ENCODE measurements at regions not wholly inside any gene's neighbourhood (a gene's known extent, or its start where the extent isn't known, plus 50 kb on each side); places are given as distances from the start of the nearest gene placed in this dataset.

- TF ChIP-seq CTCF (IDR thresholded peaks at IDR 0.05; ENCODE audit: insufficient read depth, low read length, poor library complexity, severe bottlenecking): no peak
- no peak for TF ChIP-seq EZH2phosphoT487 (conservative IDR thresholded peaks at IDR 0.05; ENCODE audit: low read length)
Observed at GRCh38 chr15:67903708-67904107, 63.9 kb upstream of the RNU6-1 start.

All from SU-DHL-6 (cell line).